GM12874 (cell line): ENCODE measurements at regions not wholly inside any gene's neighbourhood (a gene's known extent, or its start where the extent isn't known, plus 50 kb on each side); places are given as distances from the start of the nearest gene placed in this dataset.

Experiments
- CTCF ChIP-seq: IDR thresholded peaks from 2 replicates; pipeline ENCODE4 v1.5.1; 2011; ENCODE audit warnings: low read depth, mild to moderate bottlenecking, control low read depth, low read length, moderate library complexity; ENCODE audit not compliant: insufficient read depth

GRCh38 chr2:35822716-35823115 is 532.9 kb upstream of the CRIM1 start:
- TF ChIP-seq CTCF = no peak

- TF ChIP-seq CTCF = no peak
Observed at GRCh38 chr2:35821675-35822074, 533.9 kb upstream of the CRIM1 start.

GRCh38 chr2:35820391-35820790 is 535.2 kb upstream of the CRIM1 start:
- no peak for TF ChIP-seq CTCF

- no peak for TF ChIP-seq CTCF
Observed at GRCh38 chr2:35819033-35819432, 536.5 kb upstream of the CRIM1 start.

GRCh38 chr2:35803126-35803525 is 552.5 kb upstream of the CRIM1 start:
- TF ChIP-seq CTCF = no peak

- no peak for TF ChIP-seq CTCF
Observed at GRCh38 chr2:35794796-35795450, 560.7 kb upstream of the CRIM1 start.

- TF ChIP-seq CTCF = no peak
Observed at GRCh38 chr2:35790292-35790691, 565.3 kb upstream of the CRIM1 start.
